H1 (cell line): ENCODE measurements at regions not wholly inside any gene's neighbourhood (a gene's known extent, or its start where the extent isn't known, plus 50 kb on each side); places are given as distances from the start of the nearest gene placed in this dataset.

Source experiments
- GABPA ChIP-seq: IDR thresholded peaks from 2 replicates; pipeline ENCODE4 v1.6.1; 2011; ENCODE audit warnings: mild to moderate bottlenecking, low read length, moderate library complexity, borderline replicate concordance; ENCODE audit not compliant: insufficient read depth
- SIRT6 ChIP-seq: IDR thresholded peaks from one replicate; pipeline ENCODE4 v1.7.1; 2012; ENCODE audit warnings: low read length, inconsistent platforms

DNA sequence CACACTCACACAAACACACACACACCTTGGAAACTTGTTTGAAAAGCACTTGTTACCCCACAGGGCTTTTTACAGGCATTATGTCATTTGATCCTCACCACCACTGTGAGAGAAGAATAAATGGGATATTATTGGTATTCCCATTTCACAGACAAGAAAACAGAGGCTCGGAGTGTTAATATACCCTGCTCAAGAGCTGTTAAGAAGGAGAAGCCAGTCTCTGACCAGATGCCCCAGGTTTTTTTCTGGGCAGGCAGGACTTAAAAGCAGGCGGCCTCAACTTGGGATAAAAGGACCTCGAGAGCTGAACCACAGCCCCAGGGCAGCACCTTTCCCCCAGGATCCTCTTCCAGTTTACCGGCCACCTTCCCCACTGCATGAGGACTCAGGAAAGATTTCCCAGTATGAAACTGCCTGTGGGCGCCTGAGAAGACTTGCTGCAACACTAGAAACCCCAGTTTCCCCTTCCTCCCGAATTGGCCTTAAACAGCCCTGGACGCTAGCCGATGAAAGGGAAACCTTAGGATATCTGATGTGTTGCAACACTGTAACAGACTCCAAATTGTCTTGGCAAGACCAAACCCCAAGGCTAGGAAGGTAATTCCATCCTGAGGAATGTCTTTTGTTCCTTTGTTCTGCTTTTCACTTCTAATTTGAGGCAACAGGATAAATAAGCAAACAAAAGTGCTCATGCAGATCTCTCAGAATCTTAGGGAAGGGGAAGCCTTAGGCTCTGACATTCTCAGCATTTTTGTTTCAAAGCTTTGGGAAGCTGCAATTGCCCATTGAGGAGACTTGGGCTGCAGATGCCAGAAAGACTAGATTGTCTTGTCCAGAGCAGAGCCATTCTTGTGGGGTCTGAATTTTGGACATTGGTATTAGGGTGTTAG is 173.5 kb downstream of the TRIM29 start (continued):
- no peak for TF ChIP-seq GABPA
- no peak for TF ChIP-seq SIRT6
